ENCODE measurements at regions not wholly inside any gene's neighbourhood (a gene's known extent, or its start where the extent isn't known, plus 50 kb on each side); places are given as distances from the start of the nearest gene placed in this dataset.

GRCh38 chr16:76797457-76797856, 393.5 kb upstream of the MON1B start:
- no peak overlapping the region for H3K27ac ChIP-seq (ENCODE audit: low read depth, low read length, poor library complexity, severe bottlenecking)
- ChIA-PET CTCF (no interaction called here), POLR2A (ENCODE audit: low non-redundant PET) (no interaction called here)
- DNase-seq (ENCODE audit: low spot score) = no peak
- TF ChIP-seq EZH2 (IDR thresholded peaks at IDR 0.05; ENCODE audit: borderline replicate concordance, low read depth, low read length, poor library complexity, severe bottlenecking) = no peak
- TF ChIP-seq CTCF (conservative IDR thresholded peaks at IDR 0.05; ENCODE audit: low read depth, low read length) = no peak
- H3K9me3 ChIP-seq (ENCODE audit: low read depth, low read length, poor library complexity, severe bottlenecking) = no peaks in the 10 kb centered on the region
- peaks cover 35% of the 10 kb centered on the region for H3K27me3 ChIP-seq (replicated peaks; ENCODE audit: insufficient read depth, low read depth, low read length, poor library complexity)
- no TSS peak for BruUV-seq (replicated peaks)
- H3K4me1 ChIP-seq (ENCODE audit: insufficient read depth, low read length, poor library complexity, severe bottlenecking) = no peaks in the 10 kb centered on the region
- intact Hi-C loops (cut with micrococcal nuclease; ENCODE audit: unreplicated experiment) = no loop called here
- H3K36me3 ChIP-seq (ENCODE audit: insufficient read depth, low read length, poor library complexity, severe bottlenecking) = no peaks in the 10 kb centered on the region
- H3K4me3 ChIP-seq (ENCODE audit: low read depth, low read length, poor library complexity, severe bottlenecking) = no peak overlapping the region

DNA sequence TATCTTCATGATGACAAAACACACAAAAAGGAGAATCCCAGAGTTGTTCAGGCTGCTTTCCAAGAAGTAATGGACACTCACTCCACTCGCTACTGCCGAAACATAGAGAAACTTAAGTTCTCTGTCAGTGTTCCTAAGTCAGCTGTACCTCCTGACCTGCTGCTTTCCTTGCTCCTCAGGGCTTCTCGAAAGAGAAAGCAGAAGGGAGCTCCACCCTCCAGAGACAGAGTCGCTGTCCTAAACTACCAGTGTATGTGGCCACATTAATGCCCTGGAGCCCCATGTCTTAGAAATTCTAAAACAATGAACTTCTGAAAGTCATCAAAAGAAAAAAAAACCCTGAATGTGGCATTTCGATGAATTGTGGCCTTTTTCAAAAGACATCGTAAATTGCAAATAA, 390.8 kb upstream of the MON1B start:
- ChIA-PET POLR2A (ENCODE audit: low non-redundant PET) (no interaction called here), CTCF (no interaction called here)
- H3K36me3 ChIP-seq (ENCODE audit: insufficient read depth, low read length, poor library complexity, severe bottlenecking) = no peaks in the 10 kb centered on the region
- H3K27me3 ChIP-seq (replicated peaks; ENCODE audit: insufficient read depth, low read depth, low read length, poor library complexity) = peaks cover 16% of the 10 kb centered on the region
- intact Hi-C loops (cut with micrococcal nuclease; ENCODE audit: unreplicated experiment) = no loop called here
- H3K9me3 ChIP-seq (ENCODE audit: low read depth, low read length, poor library complexity, severe bottlenecking) = no peaks in the 10 kb centered on the region
- no peak for DNase-seq (ENCODE audit: low spot score)
- H3K27ac ChIP-seq (ENCODE audit: low read depth, low read length, poor library complexity, severe bottlenecking) = no peak overlapping the region
- no peak overlapping the region for H3K4me3 ChIP-seq (ENCODE audit: low read depth, low read length, poor library complexity, severe bottlenecking)
- no peak for TF ChIP-seq EZH2 (IDR thresholded peaks at IDR 0.05; ENCODE audit: borderline replicate concordance, low read depth, low read length, poor library complexity, severe bottlenecking)
- TF ChIP-seq CTCF (conservative IDR thresholded peaks at IDR 0.05; ENCODE audit: low read depth, low read length) = no peak
- no TSS peak for BruUV-seq (replicated peaks)
- H3K4me1 ChIP-seq (ENCODE audit: insufficient read depth, low read length, poor library complexity, severe bottlenecking) = no peaks in the 10 kb centered on the region

DNA sequence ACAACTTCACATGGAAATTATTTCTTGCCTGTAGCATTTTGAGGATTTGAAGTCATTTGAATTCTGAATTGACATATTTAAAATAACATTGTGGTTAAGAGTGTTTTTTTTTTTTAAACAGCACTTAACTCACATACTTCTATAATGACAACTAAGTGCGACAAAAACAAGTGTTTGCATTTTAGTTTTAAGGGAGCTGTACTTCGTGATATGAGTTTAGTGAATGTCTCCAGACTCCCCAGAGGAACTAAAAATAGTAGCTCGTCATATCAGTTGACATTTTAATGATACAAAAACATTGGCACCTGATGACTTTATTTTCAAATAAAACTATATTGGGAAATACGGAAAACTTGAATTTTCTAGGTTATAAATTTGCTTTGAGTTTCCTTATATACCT, 389.6 kb upstream of the MON1B start:
- CTCF ChIA-PET = no interaction called here
- no peaks in the 10 kb centered on the region for H3K9me3 ChIP-seq (ENCODE audit: low read depth, low read length, poor library complexity, severe bottlenecking)
- peaks cover 16% of the 10 kb centered on the region for H3K27me3 ChIP-seq (replicated peaks; ENCODE audit: insufficient read depth, low read depth, low read length, poor library complexity)
- no TSS peak for BruUV-seq (replicated peaks)
- no peak overlapping the region for H3K4me3 ChIP-seq (ENCODE audit: low read depth, low read length, poor library complexity, severe bottlenecking)
- H3K27ac ChIP-seq (ENCODE audit: low read depth, low read length, poor library complexity, severe bottlenecking) = no peak overlapping the region
- TF ChIP-seq CTCF (conservative IDR thresholded peaks at IDR 0.05; ENCODE audit: low read depth, low read length) (no peak), EZH2 (IDR thresholded peaks at IDR 0.05; ENCODE audit: borderline replicate concordance, low read depth, low read length, poor library complexity, severe bottlenecking) (no peak)
- POLR2A ChIA-PET (ENCODE audit: low non-redundant PET) = no interaction called here
- no peaks in the 10 kb centered on the region for H3K4me1 ChIP-seq (ENCODE audit: insufficient read depth, low read length, poor library complexity, severe bottlenecking)
- DNase-seq (ENCODE audit: low spot score) = no peak
- no peaks in the 10 kb centered on the region for H3K36me3 ChIP-seq (ENCODE audit: insufficient read depth, low read length, poor library complexity, severe bottlenecking)
- intact Hi-C loops (cut with micrococcal nuclease; ENCODE audit: unreplicated experiment) = no loop called here
